NAMALWA (cell line): ENCODE measurements at regions not wholly inside any gene's neighbourhood (a gene's known extent, or its start where the extent isn't known, plus 50 kb on each side); places are given as distances from the start of the nearest gene placed in this dataset.
"Not testable (repeated sequence)": the region's sequence is repeated elsewhere in the genome, so short reads cannot be mapped to it uniquely, and the experiment has no call there.

Source experiments
- DNase-seq: peaks from one replicate; pipeline ENCODE4 v3.0.0-alpha.2; 2015; ENCODE audit warnings: low spot score

DNA sequence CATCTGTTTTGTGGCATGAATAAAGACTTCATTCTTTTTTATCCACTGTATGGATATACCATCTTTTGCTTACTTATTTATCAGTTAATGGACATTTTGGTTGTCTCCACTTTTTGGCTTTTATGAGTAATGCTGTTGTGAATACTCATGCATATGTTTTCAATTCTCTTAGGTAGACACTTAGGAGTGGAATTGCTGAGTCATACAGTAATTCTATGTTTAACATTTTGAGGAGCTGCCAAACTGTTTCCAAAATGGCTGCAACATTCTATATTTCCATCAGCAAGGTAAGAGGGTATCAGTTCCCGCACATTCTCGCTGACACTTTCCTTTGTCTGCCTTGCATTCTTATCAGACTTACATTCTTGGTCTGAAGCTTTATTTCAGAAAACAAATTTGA is 191.1 kb downstream of the WNT5A start:
- no peak for DNase-seq

DNA sequence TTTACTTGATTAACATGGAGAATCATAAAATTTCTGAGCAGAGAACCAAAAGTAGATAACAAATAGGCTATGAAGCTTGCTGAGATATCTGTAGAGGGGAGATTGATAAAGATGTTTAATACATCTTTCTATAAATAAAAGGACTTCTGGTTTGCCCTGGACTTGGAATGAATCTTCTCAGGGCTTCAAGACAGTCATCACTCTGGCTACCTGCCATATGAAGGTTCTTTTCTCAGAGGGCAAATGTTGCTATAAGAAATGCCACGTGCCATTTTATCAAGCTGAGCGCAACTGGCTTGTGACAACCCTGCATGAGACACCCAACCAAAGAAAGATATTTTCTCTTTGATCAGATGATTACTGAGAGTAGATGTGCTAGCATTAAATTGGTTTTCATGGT is 192.5 kb downstream of the WNT5A start:
- DNase-seq, result no peak

DNA sequence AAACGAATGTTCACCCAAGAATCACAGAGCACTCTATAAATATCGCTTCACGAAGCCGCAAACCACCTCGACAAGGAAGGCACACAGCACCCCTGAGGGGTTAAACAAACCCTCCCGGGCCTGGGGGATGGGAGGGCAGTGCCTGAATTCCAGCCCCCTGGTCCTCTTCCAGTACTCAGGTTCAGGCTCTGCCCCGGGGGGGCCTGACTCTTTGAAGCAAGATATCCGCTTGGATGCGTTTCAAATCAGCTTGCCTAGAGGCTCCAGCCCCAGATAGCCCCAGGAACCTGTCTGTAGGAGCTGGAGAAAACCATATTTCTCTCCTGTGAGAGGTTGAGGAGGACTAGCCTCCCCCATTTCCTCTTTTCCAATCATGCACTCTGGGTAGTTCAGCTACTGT is 194.7 kb downstream of the WNT5A start:
- DNase-seq, result no peak

DNA sequence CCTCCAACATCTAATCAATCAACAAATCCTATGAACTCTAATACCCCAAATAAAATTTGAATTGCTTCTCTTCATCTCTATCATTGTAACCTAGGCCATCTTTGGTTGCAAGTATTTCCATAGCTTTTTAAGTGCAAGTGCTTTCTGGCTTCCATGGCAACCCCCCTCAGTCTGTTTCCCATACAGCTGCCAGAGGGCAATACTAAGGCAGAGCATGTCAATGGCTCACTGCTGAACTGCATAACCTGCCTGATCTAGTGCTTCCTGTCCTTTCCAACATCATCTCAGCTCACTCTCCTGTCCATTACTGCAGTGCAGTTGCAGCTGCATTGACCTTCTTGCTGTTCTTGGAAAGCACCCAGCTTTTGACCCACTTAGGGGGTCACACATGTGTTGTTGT is 198.4 kb downstream of the WNT5A start:
- DNase-seq, result no peak

DNA sequence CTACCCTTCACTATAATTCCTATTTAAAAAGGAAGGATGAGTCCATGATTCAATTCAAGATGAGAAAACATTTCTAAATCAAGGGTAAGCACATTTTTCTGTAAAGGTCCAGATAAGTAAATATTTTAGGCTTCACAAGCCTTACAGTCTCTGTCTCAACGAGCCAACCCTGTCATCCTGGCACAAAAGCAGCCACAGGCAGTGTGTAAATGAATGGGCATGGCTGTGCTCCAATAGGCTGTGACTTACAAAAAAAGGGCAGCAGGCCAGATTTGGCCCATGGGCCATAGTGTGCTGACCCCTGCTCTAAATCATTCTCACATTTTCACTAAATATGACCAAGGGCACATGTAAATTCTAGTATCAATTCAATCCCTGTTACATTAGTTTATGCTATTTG is 200.4 kb downstream of the WNT5A start:
- no peak for DNase-seq

DNA sequence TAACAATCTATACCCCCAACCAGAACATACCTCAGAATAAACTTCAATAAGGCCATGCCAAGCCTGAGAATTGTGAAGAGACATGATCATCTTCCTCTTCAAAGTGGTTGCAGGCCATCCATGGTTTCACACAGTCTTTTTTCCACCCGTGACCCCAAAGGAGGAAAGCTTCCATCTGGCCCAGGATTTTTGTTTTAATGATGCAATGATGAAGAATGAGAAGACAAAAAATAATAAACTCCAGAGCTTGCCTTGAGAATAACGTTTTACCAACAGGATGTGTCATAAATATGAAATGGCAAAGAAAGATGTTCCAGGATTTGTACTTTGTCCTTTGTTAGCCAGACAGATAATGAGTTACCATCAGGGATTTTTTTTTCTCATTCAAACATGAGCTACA is 201.9 kb downstream of the WNT5A start:
- DNase-seq, result no peak

DNA sequence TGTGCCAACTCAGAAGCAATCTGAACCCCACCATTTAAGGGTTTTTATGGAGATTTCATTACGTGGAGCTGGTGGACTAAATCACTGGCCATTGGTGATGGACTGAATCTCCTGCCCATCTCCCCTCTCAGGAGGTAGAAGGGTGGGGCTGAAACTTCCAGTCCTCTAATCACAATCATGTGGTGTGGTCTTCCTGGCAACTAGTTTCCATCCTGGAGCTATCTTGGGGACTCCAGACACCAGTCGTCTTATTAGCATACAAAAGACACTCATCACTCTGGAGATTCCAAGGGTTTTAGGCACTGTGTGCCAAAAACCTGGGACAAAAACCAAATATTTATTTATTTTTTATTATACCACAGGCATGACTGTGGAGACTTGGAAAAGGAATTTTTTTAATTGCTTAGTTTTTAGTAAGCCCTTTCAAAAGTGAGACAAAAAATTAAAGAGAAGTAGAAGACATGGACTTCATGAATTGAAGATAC is 203.6 kb downstream of the WNT5A start:
- DNase-seq, result no peak

DNA sequence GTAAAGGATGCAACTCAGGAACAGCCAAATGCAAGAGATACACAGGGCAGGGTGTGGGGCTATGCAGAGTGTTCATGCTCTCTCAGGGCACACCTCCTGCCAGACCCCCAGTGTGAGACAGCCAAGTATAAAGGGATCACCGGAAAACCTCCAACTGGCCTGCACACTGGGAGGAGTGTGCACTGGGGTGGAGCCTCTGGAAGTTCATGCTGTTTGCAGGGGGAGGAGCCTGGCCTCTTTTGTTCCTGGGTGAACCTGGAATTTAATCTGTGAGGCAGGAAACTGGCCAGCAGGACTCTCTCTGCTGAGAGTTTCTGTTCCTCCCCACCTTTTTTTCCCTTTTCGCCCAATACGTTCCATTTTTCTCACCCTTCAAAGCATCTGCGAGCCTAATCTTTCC is 204.1 kb downstream of the WNT5A start:
- no peak for DNase-seq

DNA sequence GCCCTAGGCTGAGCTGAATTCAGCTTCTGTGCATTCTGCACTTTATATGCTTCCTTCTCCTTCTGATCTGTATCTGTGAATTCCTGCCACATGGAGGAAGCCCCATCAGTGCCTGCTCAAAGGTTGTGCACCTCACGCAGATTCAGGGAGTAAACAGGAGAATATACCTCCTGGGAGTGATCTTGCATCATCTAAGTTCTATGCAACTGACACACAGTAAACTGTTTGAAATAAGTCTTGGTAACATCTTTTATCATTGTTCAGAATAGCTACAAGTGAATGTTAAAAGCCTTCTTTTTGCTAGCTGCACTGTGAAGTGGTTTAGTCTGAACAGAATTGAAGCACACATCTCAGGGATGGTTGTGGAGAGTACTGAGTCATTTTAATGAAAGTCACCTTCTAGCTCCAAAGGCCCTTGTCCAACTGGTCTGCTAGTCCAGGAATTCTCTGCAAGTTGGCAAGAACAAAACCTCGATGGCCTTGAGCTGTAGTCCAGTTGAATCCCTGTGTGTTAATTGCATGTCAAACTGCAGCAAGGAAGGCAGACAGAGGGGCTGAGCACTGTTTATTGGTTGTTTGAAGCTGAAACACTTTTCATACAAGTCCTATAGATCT is 215.0 kb downstream of the WNT5A start:
- DNase-seq, result no peak

DNA sequence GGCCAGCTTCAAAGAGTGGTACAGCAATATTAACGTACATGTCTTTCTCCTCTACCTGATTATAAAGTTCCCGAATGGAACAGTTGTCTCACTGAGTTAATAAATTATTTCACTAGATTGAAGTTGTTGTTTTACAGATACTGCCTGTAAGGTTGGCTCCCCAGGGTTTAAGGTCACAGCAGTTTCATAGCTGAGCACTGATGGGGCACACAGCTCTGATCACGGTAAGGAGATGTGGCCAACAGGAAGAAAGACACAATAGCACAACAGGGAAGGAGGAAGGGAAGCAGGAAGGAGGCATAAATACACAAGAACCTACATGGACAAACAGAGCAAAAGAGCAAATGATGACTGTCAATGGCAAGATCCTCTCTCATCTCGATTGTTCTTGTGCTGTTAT is 215.6 kb downstream of the WNT5A start:
- DNase-seq, result no peak

DNA sequence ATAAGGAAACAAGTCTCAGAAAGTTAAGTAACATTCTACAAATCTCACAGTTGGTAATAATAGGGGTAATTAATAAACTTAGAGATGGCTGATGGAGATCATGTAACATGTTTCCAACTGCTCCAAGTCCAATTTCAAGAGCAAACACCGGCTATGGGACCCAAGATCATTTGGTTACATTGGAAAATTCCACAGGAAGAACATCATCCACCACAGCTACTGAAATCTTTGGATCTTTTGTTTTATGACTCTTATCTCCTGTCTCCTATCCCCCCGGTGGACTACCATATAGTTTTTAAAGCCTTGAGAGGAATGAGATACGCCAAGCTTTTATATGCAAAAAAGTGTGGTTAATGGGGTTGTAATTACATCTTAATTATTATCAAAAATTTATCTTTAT is 216.1 kb downstream of the WNT5A start:
- no peak for DNase-seq

DNA sequence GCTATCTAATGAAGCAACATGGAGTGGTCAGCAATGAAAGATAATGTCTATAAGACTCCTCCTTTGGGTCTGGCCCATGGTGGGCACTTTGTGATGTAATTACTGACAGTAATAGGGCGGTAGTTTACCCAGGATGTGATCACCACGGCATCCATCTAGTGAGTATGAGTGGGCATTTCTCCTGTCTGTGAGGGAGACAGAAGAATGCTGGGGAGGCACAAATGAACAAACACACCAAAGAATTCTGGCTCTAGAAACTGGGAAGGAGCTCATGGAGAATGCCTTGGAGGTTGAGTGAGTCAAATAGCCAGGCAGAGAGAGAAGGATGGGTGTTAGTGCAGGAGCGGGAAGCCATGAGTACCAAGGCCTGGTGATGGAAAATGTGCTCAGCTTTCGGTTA is 217.5 kb downstream of the WNT5A start:
- DNase-seq, result no peak

DNA sequence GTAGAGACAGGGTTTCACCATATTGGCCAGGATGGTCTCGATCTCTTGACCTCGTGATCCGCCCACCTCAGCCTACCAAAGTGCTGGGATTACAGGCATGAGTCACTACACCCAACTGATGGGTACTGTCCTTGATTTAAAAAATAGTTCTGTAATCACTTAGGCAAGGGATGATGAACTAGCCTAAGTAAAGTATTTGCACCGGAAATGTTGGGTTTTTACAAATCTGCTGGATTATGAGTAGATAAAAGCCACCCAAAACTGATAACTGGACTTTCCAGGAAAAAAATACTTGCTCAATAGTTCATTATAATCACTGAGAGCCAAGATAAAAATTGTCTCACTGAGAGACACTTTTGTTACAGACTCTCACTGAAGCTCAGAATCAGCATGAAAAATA is 218.0 kb downstream of the WNT5A start:
- no peak for DNase-seq

DNA sequence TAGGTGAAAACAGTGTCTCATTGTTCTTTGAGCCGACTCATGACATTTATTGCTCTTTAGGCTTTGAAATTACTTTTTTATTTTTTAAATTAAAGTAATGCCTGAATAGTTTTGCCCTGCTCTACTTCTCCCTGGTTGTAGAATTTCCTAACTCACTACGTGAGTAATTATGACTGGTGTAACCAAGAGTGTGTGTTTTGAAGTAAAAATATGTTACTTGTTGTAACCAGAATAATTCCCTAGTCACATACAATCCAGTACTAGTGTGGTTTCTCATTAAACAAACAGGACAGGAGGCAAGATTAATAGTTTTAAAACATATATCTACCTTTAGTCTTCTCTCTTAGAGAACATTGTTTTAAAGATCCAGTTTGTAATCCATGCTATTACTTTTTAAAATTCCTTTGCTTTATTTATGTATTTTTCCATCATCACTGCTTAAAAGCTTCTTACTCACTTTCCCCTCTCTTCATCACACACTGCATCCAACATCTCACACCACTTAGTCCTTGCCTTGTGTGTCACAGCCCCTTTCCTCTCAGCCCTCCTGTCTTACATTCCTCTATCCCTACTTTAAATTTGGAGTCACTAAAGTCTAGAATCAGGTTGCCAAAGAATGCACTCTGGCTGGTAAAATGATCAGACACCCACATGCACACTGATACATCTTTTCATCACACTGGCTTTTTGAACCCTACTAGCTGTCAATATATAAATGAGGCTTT is 219.7 kb downstream of the WNT5A start:
- DNase-seq, result no peak

DNA sequence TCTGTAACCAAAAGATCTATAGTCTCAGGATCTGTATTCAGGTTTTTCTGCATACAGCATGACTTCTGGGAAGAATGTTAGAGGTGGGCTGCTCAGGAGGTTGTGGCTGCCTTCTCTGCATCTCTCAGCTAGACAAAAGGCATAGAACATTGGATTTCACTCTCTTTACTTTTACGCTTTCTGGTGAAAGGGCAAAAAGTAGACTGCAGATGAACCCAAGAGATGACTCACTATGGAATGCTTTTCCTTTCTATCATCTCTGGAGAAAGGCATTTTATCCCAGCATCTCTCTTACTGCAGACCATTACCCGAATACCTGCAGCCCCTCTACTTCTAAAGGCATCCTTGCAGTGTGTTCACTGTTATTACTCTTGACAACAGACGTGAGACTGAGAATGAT is 222.2 kb downstream of the WNT5A start:
- no peak for DNase-seq

DNA sequence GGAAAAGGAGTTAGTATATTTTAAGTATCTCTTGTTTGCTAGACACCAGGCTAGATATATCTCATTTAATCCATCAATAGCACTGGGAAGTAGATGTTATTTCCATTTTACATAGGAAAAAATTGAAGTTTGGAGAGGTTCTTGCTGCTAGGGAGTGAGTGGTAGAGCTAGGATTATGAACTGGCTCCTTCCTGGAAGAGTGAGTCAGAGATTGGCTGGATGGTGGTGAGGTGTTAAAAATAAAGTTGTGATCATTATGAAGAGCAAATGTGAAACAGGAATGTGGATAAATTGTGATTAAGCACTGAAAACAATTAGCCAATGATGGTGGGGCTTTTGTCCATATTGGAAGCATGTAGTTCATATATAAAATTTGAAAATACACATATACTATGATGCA is 234.2 kb downstream of the WNT5A start:
- DNase-seq, result no peak

DNA sequence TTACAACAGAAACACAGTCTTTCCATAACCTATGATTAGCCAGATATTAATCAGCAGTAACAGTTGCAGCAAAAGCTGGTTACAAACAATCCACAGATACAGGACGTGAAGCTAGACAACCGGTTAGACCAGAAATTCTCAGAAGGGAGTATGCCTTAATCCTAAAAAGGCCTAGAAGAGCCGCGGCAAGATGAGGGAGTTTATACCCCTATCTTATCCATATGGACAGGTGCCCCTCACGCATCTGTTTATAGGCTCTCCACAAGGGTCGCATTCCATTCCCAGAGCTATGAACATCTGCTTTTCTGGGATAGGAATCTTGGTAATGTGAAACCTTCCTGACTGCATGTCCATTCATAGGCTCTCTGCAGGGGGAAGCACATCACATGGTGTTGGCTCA is 237.9 kb downstream of the WNT5A start:
- DNase-seq, result not testable (repeated sequence)

DNA sequence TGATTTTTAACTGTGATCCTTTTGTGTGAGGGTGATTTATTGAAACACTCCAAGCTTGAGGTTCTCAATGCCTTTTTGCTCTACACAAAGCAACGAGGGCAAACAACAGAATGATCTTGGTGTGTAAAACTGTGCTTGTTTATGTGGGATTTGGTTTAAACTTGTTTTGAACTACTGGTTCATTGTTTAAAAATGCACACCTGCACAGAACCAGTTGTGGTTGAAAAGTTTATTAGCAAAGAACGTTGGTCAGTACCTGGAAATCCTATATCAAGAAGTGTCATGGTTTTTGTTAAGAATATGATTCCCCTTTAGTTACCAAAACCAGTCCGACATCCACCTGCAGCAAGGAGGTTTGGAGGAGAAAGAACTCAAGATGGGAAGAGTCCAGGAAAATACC is 239.4 kb downstream of the WNT5A start:
- no peak for DNase-seq

DNA sequence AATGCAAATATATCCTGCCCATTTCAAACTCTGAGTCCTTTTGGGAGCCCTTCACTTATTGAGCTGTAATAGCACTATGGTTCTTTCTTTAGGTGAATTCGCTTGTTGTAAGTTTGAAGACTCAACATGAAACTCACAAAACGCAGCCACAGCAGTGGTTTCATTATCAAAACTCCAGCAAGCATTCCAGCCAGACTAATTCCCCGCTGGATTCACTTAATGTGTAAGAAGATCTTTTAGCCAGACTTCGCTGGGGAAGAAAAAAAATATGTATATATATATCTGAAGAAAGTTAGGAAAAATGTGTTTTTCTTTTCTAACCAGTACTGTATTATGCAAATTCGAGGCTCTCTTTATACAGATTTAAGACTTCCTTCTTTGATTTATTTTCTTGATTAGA is 241.1 kb downstream of the WNT5A start:
- no peak for DNase-seq

DNA sequence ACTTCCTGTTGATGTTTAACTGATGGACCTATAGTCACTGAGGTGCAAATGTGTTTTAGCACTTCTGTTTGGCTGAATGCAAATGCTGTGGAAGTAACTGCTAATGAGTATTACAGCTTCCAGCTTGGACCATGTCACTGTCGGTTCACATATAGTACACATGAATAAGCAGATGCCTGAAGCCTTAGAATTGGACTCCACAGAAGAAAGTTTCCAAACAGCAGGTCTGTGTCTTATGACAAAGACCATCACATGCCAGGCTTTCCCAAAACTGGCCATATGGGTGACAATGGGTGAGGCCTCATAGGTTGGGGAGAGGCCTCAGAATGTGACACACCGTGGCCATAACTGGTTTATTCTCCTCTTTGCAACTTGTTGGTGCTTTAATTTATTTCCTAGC is 241.8 kb downstream of the WNT5A start:
- no peak for DNase-seq

DNA sequence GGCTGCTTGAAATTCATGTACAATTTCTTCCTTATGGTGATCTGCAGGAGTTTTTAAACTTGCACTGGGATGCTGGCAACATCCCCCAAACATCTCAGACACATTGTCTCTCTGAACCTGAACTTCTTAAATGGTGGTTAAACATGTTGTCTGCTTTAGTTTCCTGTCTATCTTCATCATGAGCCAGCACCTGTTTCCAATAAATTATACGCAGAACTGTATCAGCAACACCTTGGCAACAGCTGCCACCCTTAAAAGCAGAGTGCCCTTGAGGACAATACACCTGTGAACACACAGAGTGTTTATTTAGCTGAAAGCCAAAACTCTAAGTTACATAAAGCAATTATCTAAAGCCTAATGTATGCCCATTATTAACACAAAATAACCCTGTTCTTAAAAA is 242.9 kb downstream of the WNT5A start:
- no peak for DNase-seq

DNA sequence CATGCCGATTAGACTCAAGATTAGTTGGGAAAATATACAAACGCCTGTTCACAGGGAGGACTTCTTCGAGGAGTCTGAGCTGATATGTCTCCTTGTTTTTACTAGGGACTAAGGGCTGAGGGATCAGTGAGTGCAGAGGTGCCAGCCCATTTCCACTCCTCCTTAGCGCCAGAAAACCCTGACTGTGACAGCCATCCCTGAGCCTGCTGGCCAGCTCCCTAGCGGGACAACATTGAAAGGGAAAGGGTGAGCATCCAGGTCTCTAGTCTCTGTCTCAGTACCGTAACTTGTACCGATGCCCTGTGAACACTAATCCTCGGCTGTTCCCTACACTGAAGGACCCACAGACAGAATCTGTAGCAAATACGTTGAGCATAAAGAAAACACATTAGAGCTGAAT is 243.4 kb downstream of the WNT5A start:
- DNase-seq, result no peak

DNA sequence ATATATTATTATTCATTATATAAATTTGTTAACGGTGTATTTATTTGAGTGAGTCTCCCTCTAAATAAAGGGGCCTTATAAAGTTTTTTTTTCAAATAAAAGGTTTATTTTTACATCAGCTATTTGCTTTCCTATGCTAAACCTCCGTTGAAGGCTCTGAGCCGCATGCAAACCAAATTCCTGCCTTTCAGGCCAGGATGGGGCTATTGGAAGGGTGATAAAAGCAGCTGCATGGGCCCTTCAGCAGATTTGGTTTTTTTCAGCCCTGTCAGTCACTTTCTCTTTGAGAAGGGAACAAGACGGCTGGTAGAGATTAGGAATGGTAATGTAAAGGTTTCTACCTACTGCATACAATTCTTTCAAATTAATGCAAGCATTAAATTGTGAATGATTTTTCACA is 244.2 kb downstream of the WNT5A start:
- no peak for DNase-seq

DNA sequence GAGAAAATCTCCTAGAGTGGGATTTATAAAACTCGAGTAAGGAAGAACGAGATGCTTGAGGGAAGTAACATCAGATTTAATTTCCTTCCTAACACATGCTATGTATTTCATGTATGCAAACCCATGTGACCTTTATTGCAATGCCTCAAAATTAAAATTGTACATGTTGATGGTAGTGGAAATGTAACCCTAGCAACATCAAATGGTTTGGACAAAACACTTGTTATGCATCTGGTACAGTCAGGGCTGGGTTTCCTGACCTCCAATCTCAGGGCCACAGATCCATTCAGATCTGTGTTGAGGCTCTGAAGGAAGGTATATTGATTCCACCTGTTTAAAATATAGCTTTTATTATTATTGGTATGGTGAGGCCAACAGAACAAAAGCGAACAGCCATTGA is 246.0 kb downstream of the WNT5A start:
- no peak for DNase-seq
